ENCODE measurements at regions not wholly inside any gene's neighbourhood (a gene's known extent, or its start where the extent isn't known, plus 50 kb on each side); places are given as distances from the start of the nearest gene placed in this dataset.

DNA sequence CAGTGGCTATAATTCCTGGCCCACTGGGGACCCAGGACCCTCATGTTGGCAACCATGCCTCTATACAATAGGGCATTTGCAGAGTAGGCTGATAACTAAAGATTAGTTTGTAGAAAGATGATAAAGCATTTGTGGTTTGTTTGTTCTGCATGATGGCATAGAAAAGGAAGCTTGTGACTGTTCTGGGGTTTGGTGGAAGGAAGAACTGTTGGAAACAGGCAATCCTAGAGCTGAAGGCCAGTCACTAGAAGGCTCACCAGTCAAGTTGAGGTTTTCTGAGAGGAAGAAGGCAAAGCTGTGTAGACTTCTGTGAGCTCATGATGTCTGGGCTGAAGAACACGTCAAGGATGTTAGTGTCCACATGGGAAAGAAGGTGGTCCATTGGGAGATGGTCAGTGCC lies 140.3 kb upstream of the VANGL1 start:
- no peak for DNase-seq
- Histone ChIP-seq H3K4me1 (no peaks in the 10 kb centered on the region), H3K36me3 (ENCODE audit: low read depth, missing control alignments) (no peaks in the 10 kb centered on the region), H3K4me3 (no peak overlapping the region), H3K27ac (no peak overlapping the region), H3K9me3 (no peaks in the 10 kb centered on the region), H3K27me3 (no peaks in the 10 kb centered on the region)
- 92 to 93% methylated on average over 1 of the region's 1 CpG for whole genome bisulfite sequencing, 2 donors
- intact Hi-C loops (cut with DNase I; ENCODE audit: low total_unique reads): no loop called here
- TF ChIP-seq POLR2A (IDR thresholded peaks at IDR 0.05): no peak
- TF ChIP-seq, protein P1, sequence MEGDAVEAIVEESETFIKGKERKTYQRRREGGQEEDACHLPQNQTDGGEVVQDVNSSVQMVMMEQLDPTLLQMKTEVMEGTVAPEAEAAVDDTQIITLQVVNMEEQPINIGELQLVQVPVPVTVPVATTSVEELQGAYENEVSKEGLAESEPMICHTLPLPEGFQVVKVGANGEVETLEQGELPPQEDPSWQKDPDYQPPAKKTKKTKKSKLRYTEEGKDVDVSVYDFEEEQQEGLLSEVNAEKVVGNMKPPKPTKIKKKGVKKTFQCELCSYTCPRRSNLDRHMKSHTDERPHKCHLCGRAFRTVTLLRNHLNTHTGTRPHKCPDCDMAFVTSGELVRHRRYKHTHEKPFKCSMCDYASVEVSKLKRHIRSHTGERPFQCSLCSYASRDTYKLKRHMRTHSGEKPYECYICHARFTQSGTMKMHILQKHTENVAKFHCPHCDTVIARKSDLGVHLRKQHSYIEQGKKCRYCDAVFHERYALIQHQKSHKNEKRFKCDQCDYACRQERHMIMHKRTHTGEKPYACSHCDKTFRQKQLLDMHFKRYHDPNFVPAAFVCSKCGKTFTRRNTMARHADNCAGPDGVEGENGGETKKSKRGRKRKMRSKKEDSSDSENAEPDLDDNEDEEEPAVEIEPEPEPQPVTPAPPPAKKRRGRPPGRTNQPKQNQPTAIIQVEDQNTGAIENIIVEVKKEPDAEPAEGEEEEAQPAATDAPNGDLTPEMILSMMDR (IDR thresholded peaks at IDR 0.05): no peak

DNA sequence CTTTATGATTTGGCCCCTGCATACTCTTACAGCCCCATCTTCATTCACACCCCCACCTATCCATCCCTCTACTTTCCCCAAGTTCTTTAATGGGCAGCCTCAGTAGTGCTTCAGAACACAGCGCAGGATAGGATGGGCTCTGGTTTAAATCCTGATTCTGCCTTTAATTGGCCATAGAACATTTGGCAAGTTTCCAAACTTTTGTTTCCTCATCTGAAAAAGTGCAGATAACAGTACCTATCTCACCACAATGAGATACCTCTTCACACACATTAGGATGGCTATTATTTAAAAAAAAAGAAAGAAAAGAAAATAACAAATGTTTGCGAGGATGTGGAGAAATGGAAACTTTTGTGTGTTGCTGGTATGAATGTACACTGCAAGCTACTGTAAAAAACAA lies 142.5 kb upstream of the VANGL1 start:
- no peak for DNase-seq
- Histone ChIP-seq H3K27ac (no peak overlapping the region), H3K9me3 (no peaks in the 10 kb centered on the region), H3K27me3 (no peaks in the 10 kb centered on the region), H3K4me1 (no peaks in the 10 kb centered on the region), H3K4me3 (no peak overlapping the region), H3K36me3 (ENCODE audit: low read depth, missing control alignments) (no peaks in the 10 kb centered on the region)
- TF ChIP-seq, protein P1 (IDR thresholded peaks at IDR 0.05): no peak
- WGBS, 2 donors: 89 to 92% methylated on average over 2 of the region's 2 CpGs
- intact Hi-C loops (cut with DNase I; ENCODE audit: low total_unique reads): no loop called here

DNA sequence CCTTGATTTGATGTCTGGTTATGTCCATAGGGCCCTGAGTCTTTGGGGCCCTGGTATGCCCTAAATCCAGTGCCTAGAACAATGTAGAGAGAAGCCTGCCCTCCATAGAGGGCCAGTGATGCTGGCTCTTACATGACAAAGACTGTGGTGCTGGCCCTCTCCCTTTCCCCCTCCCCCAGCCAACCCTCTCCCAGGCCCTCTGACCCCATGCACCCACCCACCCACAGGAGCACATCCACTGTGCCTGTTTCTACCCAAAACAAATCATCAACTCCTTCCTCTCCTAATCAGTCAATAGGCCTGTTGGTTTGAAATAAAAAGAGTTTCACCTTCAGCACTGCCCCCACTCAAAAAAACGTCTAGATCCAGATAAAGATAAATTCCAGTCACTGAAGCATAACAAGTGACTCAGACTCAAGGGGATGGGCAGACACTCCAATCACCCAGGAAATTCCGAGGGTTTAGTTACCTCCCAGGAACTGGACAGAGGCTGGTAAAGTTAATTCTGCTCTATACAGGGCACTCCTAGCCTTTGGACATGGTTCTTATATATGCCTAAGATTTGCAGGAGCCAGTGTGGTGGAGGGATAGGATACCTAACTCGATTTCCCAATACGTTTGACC lies 144.8 kb upstream of the VANGL1 start:
- intact Hi-C loops (cut with DNase I; ENCODE audit: low total_unique reads): no loop called here
- 68 to 70% methylated on average over 4 of the region's 4 CpGs for WGBS, 2 donors
- no peaks in the 10 kb centered on the region for H3K36me3 ChIP-seq (ENCODE audit: low read depth, missing control alignments)
- H3K9me3 ChIP-seq: no peaks in the 10 kb centered on the region
- H3K27ac ChIP-seq: no peak overlapping the region
- H3K27me3 ChIP-seq: no peaks in the 10 kb centered on the region
- H3K4me1 ChIP-seq: no peaks in the 10 kb centered on the region
- no peak for DNase-seq
- no peak for TF ChIP-seq POLR2A (IDR thresholded peaks at IDR 0.05)
- TF ChIP-seq, protein P1 (IDR thresholded peaks at IDR 0.05): no peak
- H3K4me3 ChIP-seq: no peak overlapping the region

DNA sequence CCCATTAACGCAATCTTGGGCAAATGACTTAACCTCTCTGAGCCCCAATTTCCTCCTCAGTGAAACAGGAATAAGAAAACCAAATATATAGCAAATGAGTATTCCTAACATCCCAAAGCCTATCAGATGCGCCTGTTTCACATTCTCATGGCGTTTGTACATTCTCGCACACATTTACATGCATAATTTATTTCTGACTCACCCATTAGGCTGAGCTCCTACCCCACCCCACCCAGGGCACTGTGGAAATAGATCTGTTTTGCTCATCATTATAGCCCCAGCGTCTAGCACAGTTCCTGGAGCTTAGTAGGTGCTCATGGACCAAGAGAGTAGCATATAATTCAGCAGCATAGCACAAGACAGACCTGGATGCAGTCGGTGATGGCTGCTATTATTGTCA lies 146.1 kb upstream of the VANGL1 start:
- H3K9me3 ChIP-seq: no peaks in the 10 kb centered on the region
- no peaks in the 10 kb centered on the region for H3K4me1 ChIP-seq
- DNase-seq: no peak
- no peak overlapping the region for H3K4me3 ChIP-seq
- H3K36me3 ChIP-seq (ENCODE audit: low read depth, missing control alignments): no peaks in the 10 kb centered on the region
- H3K27me3 ChIP-seq: no peaks in the 10 kb centered on the region
- no peak overlapping the region for H3K27ac ChIP-seq
- TF ChIP-seq POLR2A (IDR thresholded peaks at IDR 0.05): no peak
- TF ChIP-seq, protein P1 (IDR thresholded peaks at IDR 0.05): no peak
- WGBS, 2 donors: 90 to 91% methylated on average over 6 of the region's 6 CpGs
- intact Hi-C loops (cut with DNase I; ENCODE audit: low total_unique reads): no loop called here

DNA sequence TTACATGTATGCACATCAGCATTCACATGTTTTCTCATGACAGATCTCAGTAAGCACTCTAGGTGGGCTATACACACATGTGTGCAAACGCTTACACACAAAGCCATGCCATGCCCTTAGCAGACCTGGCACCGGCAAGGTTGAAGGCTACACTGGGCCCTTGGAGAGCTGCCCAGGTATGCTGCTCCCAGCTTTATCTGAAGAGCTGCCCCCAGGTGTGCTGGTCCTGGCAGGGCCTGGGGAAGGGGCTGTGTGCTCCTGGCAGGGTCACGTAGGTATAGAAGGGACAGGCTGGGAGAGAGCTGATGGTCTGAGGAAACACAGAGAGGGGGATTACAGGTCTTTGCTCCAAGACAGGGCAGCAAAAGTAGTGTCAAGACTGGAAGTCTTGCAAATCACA lies 146.7 kb upstream of the VANGL1 start:
- 89 to 96% methylated on average over 3 of the region's 3 CpGs for WGBS, 2 donors
- Histone ChIP-seq H3K9me3 (no peaks in the 10 kb centered on the region), H3K27ac (no peak overlapping the region), H3K36me3 (ENCODE audit: low read depth, missing control alignments) (no peaks in the 10 kb centered on the region), H3K4me1 (no peaks in the 10 kb centered on the region), H3K4me3 (no peak overlapping the region), H3K27me3 (no peaks in the 10 kb centered on the region)
- DNase-seq: no peak
- TF ChIP-seq, protein P1 (IDR thresholded peaks at IDR 0.05): no peak
- TF ChIP-seq POLR2A (IDR thresholded peaks at IDR 0.05): no peak
- intact Hi-C loops (cut with DNase I; ENCODE audit: low total_unique reads): no loop called here
